Calu3 (cell line): ENCODE measurements at regions not wholly inside any gene's neighbourhood (a gene's known extent, or its start where the extent isn't known, plus 50 kb on each side); places are given as distances from the start of the nearest gene placed in this dataset.

ENCODE experiments used
- BruUV-seq: library from RNA; stranded (reverse); fragments of 400-500 nt; replicated peaks from 2 replicates; lab custom pipeline; 2021; lab: Mats Ljungman, UMichigan
- CTCF ChIA-PET: fragments of 300-600 bp; sonication (Branson Sonifier 250); formaldehyde crosslinking; loops from one replicate; lab custom pipeline; 2022; ENCODE audit warnings: antibody characterized with exemption; lab: Charles Lee
- DNase-seq: peaks from one replicate; pipeline ENCODE4 v3.0.0; 2022
- H3K27ac Mint-ChIP-seq: one replicate; pipeline ENCODE4 v1.8.0; 2022; ENCODE audit warnings: mixed read lengths; ENCODE audit not compliant: unreplicated experiment
- H3K27me3 Mint-ChIP-seq: one replicate; pipeline ENCODE4 v1.8.0; 2022; ENCODE audit warnings: mixed read lengths; ENCODE audit not compliant: unreplicated experiment
- H3K36me3 Mint-ChIP-seq: one replicate; pipeline ENCODE4 v1.8.0; 2022; ENCODE audit warnings: mild to moderate bottlenecking, moderate library complexity, mixed read lengths; ENCODE audit not compliant: insufficient read depth, unreplicated experiment
- H3K4me1 Mint-ChIP-seq: one replicate; pipeline ENCODE4 v1.8.0; 2022; ENCODE audit warnings: mild to moderate bottlenecking, low read depth, mixed read lengths; ENCODE audit not compliant: unreplicated experiment
- H3K4me3 Mint-ChIP-seq: one replicate; pipeline ENCODE4 v1.8.0; 2022; ENCODE audit warnings: mild to moderate bottlenecking, low read depth, moderate library complexity, mixed read lengths; ENCODE audit not compliant: unreplicated experiment
- H3K9me3 Mint-ChIP-seq: one replicate; pipeline ENCODE4 v1.8.0; 2022; ENCODE audit warnings: low read depth, mixed read lengths; ENCODE audit not compliant: unreplicated experiment
- CTCF ChIP-seq: fragments of 200-600 bp; IDR thresholded peaks from one replicate; pipeline ENCODE4 v1.8.0; 2022; ENCODE audit warnings: antibody characterized with exemption; ENCODE audit not compliant: unreplicated experiment
- intact Hi-C: fragments of 100-400 bp; cut with micrococcal nuclease; formaldehyde crosslinking; loops from one replicate; pipeline ENCODE4 v1.10.0; 2022; ENCODE audit not compliant: unreplicated experiment

GRCh38 chr2:238713198-238713826, 134.6 kb upstream of the TWIST2 start:
- no TSS peak for BruUV-seq
- Mint-ChIP-seq H3K4me3 (no peak overlapping the region), H3K27me3 (peaks cover 26% of the 10 kb centered on the region), H3K9me3 (no peaks in the 10 kb centered on the region), H3K27ac (no peak overlapping the region), H3K4me1 (no peaks in the 10 kb centered on the region), H3K36me3 (no peaks in the 10 kb centered on the region)
- CTCF ChIA-PET = no interaction called here
- no peak for DNase-seq
- intact Hi-C loops = no loop called here
- TF ChIP-seq CTCF = no peak

- BruUV-seq = no TSS peak
- Mint-ChIP-seq H3K36me3 (no peaks in the 10 kb centered on the region), H3K27ac (no peak overlapping the region), H3K4me1 (no peaks in the 10 kb centered on the region), H3K4me3 (no peak overlapping the region), H3K27me3 (peaks cover 18% of the 10 kb centered on the region), H3K9me3 (no peaks in the 10 kb centered on the region)
- DNase-seq = no peak
- TF ChIP-seq CTCF = no peak
- CTCF ChIA-PET = no interaction called here
- intact Hi-C loops = no loop called here
Measured at GRCh38 chr2:238714038-238714528, 133.8 kb upstream of the TWIST2 start.

GRCh38 chr2:238716171-238716570, 131.7 kb upstream of the TWIST2 start:
- H3K27ac Mint-ChIP-seq = no peak overlapping the region
- no TSS peak for BruUV-seq
- H3K27me3 Mint-ChIP-seq = peaks cover 15% of the 10 kb centered on the region
- no peak overlapping the region for H3K4me3 Mint-ChIP-seq
- DNase-seq = no peak
- H3K4me1 Mint-ChIP-seq = no peaks in the 10 kb centered on the region
- intact Hi-C loops = no loop called here
- no peak for TF ChIP-seq CTCF
- no peaks in the 10 kb centered on the region for H3K36me3 Mint-ChIP-seq
- no peaks in the 10 kb centered on the region for H3K9me3 Mint-ChIP-seq
- CTCF ChIA-PET = no interaction called here

GRCh38 chr2:238716585-238716984, 131.3 kb upstream of the TWIST2 start:
- H3K27ac Mint-ChIP-seq = no peak overlapping the region
- H3K9me3 Mint-ChIP-seq = no peaks in the 10 kb centered on the region
- H3K4me1 Mint-ChIP-seq = no peaks in the 10 kb centered on the region
- intact Hi-C loops = no loop called here
- BruUV-seq = no TSS peak
- TF ChIP-seq CTCF = no peak
- no peaks in the 10 kb centered on the region for H3K36me3 Mint-ChIP-seq
- CTCF ChIA-PET = no interaction called here
- H3K27me3 Mint-ChIP-seq = peaks cover 15% of the 10 kb centered on the region
- DNase-seq = no peak
- no peak overlapping the region for H3K4me3 Mint-ChIP-seq
